SJSA1 (cell line): ENCODE measurements at regions not wholly inside any gene's neighbourhood (a gene's known extent, or its start where the extent isn't known, plus 50 kb on each side); places are given as distances from the start of the nearest gene placed in this dataset.
"Not testable (repeated sequence)": the region's sequence is repeated elsewhere in the genome, so short reads cannot be mapped to it uniquely, and the experiment has no call there.

Source experiments
- DNase-seq, 2 experiments: peaks; one replicate each; pipeline ENCODE4 v3.0.0-alpha.2; 2015 to 2020; ENCODE audit warnings: low spot score in 2 of 2, low read depth in 1 of 2
- H3K27ac ChIP-seq: fragments of 250-450 bp; sonication (Bioruptor Pico); 2 replicates; pipeline ENCODE4 v1.5.1; 2020; ENCODE audit warnings: mild to moderate bottlenecking, moderate library complexity
- H3K27me3 ChIP-seq: fragments of 250-450 bp; sonication (Bioruptor Pico); replicated peaks from 2 replicates; pipeline ENCODE4 v1.5.1; 2020; ENCODE audit warnings: mild to moderate bottlenecking, moderate library complexity
- H3K36me3 ChIP-seq: fragments of 250-450 bp; sonication (Bioruptor Pico); 2 replicates; pipeline ENCODE4 v1.5.1; 2020; ENCODE audit warnings: mild to moderate bottlenecking
- H3K4me1 ChIP-seq: fragments of 250-450 bp; sonication (Bioruptor Pico); replicated peaks from 2 replicates; pipeline ENCODE4 v1.6.1; 2021; ENCODE audit warnings: mild to moderate bottlenecking
- H3K4me3 ChIP-seq: fragments of 250-450 bp; sonication (Bioruptor Pico); 2 replicates; pipeline ENCODE4 v1.5.1; 2020; ENCODE audit warnings: mild to moderate bottlenecking
- H3K9me3 ChIP-seq: fragments of 250-450 bp; sonication (Bioruptor Pico); replicated peaks from 2 replicates; pipeline ENCODE4 v1.5.1; 2020; ENCODE audit warnings: mild to moderate bottlenecking

DNA sequence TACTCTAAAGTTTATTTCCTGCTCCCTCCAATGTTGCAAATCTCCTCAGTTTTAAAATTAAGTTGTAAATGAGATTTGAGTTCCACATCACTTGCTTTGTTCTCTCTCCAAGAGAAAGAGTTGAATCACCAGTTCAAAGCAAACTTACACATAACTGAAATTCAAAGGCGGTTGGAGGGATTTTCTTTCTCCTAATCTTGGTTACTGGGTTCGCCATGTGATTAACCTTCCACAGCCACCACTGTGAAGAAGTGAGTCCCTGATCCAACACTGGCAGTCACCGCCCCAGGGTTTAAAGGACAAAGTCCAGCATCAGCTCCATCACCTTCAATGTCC is 247.1 kb downstream of the MYCN start:
- Histone ChIP-seq H3K9me3 (no peaks in the 10 kb centered on the region), H3K36me3 (no peaks in the 10 kb centered on the region), H3K27me3 (no peaks in the 10 kb centered on the region), H3K4me1 (no peaks in the 10 kb centered on the region), H3K4me3 (no peak overlapping the region), H3K27ac (no peak overlapping the region)
- DNase-seq: no peak

DNA sequence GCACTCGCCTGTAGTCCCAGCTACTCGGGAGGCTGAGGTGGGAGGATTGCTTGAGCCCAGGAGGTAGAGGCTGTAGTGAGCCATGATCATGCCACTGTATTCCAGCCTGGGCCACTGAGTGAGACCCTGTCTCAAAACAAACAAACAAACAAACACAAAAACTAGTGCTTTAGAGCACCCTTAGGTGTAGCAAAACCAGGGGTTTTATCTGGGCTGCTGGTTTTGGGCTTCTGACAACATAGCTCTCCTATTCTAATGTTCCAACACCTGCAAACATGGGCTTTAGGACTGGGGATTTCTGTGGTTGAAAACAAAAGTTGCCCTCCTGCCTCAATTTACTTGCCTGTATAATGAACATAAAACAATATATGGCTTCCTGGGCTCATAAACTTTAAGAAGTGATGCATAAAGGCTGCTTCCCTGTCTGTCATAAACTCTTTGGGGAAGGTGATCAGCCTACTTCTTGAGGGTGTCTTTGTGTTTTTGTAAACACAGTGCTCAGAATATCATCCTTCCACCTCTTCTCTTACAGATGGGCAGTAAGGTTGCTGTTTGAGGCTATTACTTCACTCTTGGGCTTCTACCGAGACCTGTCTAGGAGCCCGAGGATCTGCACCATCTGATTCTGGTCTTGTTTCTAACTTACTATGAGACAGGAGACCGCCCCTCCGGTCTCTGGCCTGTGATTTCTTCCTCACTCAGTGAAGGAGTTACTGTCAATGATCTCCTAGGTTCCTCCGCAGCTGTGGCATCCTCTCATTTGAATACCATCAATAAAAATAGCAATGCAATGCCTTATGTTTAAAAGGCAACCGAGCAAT is 246.5 kb downstream of the MYCN start:
- Histone ChIP-seq H3K36me3 (no peaks in the 10 kb centered on the region), H3K27ac (no peak overlapping the region), H3K9me3 (no peaks in the 10 kb centered on the region), H3K4me3 (no peak overlapping the region), H3K4me1 (no peaks in the 10 kb centered on the region), H3K27me3 (no peaks in the 10 kb centered on the region)
- no peak for DNase-seq

DNA sequence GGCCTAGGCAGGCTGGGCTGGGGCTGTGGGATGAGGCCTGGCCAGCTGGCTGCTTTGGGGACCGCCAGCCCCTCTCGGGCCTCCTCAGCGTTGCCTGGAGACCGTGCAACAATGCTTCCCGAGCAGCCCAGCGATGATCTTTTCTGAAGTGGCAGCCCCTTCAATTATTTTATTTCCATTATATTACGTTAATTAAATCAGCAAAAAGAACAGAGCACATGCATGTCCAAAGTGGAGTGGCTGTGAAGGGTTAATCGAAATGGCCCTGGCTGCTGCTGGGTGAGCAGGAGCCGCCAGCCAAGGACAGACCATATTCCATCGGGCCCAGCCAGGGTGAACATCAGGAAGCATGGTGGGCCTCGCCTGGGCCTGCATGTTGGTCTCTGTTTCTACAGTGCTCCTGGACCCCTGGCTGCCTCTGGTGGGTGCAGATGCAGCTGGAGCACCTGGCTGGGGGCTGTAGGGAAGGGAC is 245.5 kb downstream of the MYCN start:
- no peaks in the 10 kb centered on the region for H3K9me3 ChIP-seq
- no peaks in the 10 kb centered on the region for H3K36me3 ChIP-seq
- DNase-seq: no peak

DNA sequence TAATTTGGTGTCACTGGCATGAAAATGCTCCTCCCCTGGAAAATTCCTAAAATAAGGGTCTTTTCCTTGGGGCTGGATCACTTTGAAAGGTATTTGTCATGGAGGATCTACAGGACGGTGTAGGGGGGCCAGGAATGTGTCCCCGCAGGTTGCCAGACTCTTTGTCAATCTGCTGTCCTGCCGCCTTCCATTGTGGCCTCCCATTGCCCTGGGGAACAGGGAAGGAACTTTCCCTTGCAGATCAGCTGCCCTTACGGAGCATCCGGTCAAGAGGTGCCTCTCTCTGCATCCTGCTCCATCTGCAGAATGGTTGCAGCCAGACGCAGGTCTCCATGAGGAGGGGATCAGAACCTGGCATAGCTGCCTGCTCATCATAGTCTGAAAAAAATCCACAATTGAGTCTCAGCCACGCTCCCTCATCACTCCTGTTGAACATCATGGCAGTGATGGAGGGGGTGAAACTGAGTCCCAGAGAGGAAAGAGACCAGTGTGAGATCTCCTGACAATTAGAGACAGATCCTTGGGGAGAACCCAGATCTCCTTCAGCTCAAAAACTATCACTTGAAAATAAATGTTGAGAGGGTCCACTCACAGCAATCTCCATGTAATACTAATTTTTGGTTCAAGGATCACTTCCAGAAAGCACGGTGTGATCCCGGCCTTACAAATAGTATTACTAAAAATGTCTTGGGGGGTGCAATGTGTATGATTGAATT is 244.8 kb downstream of the MYCN start:
- Histone ChIP-seq H3K27me3 (no peaks in the 10 kb centered on the region), H3K36me3 (no peaks in the 10 kb centered on the region), H3K9me3 (no peaks in the 10 kb centered on the region), H3K27ac (no peak overlapping the region), H3K4me3 (no peak overlapping the region), H3K4me1 (no peaks in the 10 kb centered on the region)
- DNase-seq: no peak

More for the DNA sequence above, 245.5 kb downstream of the MYCN start:
- no peaks in the 10 kb centered on the region for H3K4me1 ChIP-seq
- no peaks in the 10 kb centered on the region for H3K27me3 ChIP-seq
- no peak overlapping the region for H3K27ac ChIP-seq
- no peak overlapping the region for H3K4me3 ChIP-seq

DNA sequence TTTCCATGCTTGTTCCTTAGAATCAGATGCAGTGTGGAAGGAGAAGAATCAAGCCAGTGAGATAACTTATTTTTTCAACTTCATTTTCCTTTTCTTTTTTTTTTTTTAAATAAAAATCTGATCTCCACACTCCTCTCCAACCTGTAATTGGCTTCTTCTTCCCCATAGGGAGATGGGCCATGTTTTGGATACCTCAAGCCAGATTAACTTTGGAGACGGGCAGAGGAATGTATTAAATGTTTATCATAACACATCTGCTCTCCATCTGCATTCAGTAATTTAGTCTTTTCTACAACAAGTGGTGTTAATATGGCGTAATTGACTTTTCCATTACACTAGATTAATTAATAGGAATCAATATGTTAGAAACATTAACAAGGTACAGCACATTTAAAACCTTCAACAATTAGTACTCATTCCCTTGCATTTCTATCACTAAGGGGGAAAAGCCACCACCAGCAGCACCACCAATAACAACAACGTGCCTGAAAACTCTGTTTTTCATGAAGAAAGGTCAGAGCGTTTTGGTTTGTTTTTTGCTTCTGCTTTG is 244.1 kb downstream of the MYCN start:
- H3K36me3 ChIP-seq: no peaks in the 10 kb centered on the region
- H3K4me1 ChIP-seq: no peaks in the 10 kb centered on the region
- no peaks in the 10 kb centered on the region for H3K27me3 ChIP-seq
- no peaks in the 10 kb centered on the region for H3K9me3 ChIP-seq
- H3K4me3 ChIP-seq: no peak overlapping the region
- DNase-seq: no peak
- no peak overlapping the region for H3K27ac ChIP-seq

DNA sequence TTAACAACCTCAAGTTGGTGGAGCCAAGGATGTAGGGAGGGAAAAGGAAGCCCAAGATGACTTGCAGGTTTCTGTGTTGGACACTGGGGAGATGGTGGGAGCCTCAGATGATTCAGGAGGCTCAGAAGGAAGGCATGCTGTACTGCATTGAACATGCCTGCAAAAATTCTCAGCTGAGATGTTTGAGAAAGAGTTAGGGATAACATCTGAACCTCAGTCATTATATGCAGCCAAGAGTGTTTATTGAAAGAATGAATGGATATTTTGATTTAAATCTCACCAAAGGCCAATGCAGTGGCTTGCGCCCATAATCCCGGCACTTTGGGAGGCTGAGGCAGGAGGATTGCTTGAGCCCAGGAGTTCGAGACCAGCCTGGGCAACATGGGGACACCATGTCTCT is 243.0 kb downstream of the MYCN start:
- H3K4me1 ChIP-seq: no peaks in the 10 kb centered on the region
- H3K27me3 ChIP-seq: no peaks in the 10 kb centered on the region
- H3K4me3 ChIP-seq: no peak overlapping the region
- no peaks in the 10 kb centered on the region for H3K9me3 ChIP-seq
- no peaks in the 10 kb centered on the region for H3K36me3 ChIP-seq
- DNase-seq: no peak
- no peak overlapping the region for H3K27ac ChIP-seq

DNA sequence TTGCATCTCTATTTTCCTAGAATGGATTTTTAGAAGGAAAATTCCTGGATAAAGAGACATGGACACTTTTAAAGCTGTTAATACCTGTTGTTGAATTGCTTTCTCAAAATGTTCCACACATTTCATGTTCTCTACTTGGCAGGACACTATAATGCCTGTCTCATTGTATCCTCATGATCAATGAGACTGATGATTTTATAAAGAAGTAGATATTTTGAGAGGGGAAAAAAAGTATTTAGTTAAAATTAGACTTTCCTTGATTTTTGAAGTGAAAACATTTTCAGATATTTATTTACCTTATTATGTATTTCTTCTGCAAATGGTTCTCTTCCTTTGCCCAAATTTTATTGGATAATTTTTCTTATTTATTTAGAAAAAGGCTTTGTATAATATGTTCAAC is 242.5 kb downstream of the MYCN start:
- Histone ChIP-seq H3K27me3 (no peaks in the 10 kb centered on the region), H3K9me3 (no peaks in the 10 kb centered on the region), H3K4me3 (no peak overlapping the region), H3K27ac (no peak overlapping the region), H3K36me3 (no peaks in the 10 kb centered on the region), H3K4me1 (no peaks in the 10 kb centered on the region)
- DNase-seq: no peak

DNA sequence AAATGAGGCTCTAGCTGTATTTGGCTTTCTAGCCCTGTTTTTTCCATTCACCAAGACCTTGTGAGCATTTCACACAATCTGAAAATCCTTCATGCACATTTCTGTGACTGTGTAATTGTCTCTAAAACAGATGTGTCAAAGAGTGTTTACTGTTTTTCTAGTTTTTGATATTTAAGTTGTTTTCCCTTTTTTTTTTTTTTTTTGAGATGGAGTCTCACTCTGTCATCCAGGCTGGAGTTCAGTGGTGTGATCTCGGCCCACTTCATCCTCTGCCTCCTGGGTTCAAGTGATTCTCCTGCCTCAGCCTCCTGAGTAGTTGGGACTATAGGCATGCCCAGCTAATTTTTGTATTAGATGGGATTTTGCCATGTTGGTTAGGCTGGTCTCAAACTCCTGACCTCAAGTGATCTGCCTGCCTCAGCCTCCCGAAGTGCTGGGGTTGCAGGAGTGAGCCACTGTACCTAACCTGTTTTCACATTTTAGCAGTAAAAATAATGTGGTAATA is 242.0 kb downstream of the MYCN start:
- H3K9me3 ChIP-seq, H3K27me3 ChIP-seq, DNase-seq, H3K36me3 ChIP-seq, H3K4me1 ChIP-seq, H3K4me3 ChIP-seq, H3K27ac ChIP-seq: not testable (repeated sequence)

DNA sequence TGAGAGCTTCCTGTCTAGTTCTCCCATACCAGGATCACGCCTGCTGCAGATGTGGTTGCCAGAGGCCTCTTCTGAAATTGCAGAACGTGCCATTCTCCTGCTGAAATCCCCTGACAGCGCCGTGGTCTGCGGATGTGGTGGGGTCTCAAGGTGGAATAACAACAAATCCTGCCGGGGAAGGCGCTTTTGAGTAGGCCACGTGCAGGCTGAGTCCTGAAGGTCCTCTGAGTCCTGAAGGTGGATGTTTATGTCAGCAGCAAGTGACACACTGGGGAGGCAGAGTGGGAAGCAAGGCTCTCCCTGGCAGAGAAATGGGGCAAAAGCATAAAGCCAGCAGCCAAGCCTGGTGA is 241.4 kb downstream of the MYCN start:
- H3K27ac ChIP-seq: no peak overlapping the region
- H3K9me3 ChIP-seq: no peaks in the 10 kb centered on the region
- H3K27me3 ChIP-seq: no peaks in the 10 kb centered on the region
- no peak for DNase-seq
- H3K36me3 ChIP-seq: no peaks in the 10 kb centered on the region
- no peaks in the 10 kb centered on the region for H3K4me1 ChIP-seq
- no peak overlapping the region for H3K4me3 ChIP-seq

DNA sequence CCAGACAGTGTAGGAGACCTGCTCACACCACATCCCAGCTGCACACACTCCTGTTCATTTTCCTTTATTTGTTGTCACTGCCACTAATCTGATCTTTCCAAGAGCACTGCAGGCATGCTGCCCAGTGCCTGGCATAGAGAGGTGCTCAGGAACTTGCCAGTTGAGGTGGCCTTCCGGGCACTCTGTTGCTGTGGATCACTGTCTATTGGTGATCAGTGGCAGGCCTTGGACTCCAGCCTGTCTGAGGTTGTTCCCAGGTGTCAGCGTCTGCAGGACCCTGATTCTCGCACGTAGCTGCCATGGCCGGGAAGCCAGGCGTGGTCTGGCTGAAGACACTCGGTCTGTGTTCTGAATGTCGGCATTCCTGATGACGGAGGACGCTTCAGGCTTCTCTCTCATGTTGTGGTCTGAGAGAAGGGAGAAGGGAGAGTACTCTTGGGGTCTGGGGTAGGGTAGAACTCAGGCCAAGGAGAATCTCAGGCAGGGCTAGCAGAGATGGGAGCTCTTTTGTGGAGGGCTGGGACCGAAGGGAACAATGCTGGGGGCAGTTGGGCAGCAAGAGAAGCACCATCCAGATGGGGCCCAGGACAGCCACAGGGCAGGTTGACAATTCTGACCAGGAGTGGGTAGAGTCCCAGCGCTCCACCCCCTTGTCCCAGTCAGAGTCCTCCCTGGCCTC is 240.9 kb downstream of the MYCN start:
- no peaks in the 10 kb centered on the region for H3K27me3 ChIP-seq
- H3K4me3 ChIP-seq: no peak overlapping the region
- no peak for DNase-seq
- no peaks in the 10 kb centered on the region for H3K4me1 ChIP-seq
- no peak overlapping the region for H3K27ac ChIP-seq
- no peaks in the 10 kb centered on the region for H3K36me3 ChIP-seq
- no peaks in the 10 kb centered on the region for H3K9me3 ChIP-seq

DNA sequence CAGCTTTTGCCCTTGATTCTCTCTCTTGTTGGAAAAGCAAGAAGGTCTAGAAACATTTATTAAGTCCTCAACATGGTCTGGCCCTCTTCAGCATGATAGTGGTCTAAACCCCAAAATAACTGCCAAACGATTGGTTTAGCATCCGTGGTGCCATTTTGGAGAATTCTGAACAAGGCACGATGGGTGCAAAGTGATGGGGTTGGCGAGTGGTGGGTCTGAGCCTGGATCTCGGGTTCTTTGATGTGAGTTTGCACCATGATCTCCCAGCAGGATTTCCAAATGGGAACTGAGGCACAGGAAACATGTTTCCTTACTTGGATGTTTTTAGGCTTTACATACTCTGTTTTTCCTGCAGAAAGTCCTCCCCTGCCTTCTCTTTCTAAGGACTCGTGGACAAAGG is 240.3 kb downstream of the MYCN start:
- Histone ChIP-seq H3K36me3 (no peaks in the 10 kb centered on the region), H3K27me3 (no peaks in the 10 kb centered on the region), H3K27ac (no peak overlapping the region), H3K4me1 (no peaks in the 10 kb centered on the region), H3K9me3 (no peaks in the 10 kb centered on the region), H3K4me3 (no peak overlapping the region)
- no peak for DNase-seq

DNA sequence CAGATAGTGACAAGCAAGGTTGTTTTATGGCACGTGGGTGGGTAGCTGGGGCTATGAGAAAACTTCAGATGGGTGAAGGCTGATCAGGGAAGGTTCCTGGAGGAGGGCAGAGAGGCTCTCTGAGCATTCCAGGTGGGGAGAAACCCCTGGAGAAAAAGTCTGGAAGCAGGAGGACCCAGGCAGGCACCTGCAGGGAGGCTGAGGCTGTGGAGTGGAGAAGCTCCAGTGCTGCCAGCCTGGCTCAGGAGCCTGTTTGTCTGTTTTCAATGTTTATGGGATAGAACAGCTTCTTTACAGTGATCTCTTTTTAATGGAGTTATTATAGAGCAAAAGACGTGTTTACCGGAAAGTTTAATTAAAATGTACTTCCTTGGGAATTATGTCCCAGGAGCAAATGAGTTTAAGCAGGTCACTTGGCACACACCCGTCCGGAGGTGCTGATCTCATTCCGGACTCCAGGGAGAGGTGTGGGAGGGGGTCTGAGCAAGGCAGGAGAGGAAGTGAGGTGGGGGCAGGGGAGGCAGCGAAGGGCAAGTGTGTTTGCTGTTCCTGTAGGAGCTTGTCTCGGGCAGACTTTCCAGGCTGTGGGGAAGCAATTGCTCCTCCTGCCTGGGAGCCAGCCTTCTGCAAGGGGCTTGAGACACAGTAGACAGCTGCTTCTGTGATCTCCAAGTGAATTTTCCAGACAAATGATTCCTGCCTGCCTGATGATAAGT is 239.5 kb downstream of the MYCN start:
- Histone ChIP-seq H3K9me3 (no peaks in the 10 kb centered on the region), H3K27ac (no peak overlapping the region), H3K36me3 (no peaks in the 10 kb centered on the region), H3K4me1 (no peaks in the 10 kb centered on the region), H3K27me3 (no peaks in the 10 kb centered on the region), H3K4me3 (no peak overlapping the region)
- DNase-seq: no peak

DNA sequence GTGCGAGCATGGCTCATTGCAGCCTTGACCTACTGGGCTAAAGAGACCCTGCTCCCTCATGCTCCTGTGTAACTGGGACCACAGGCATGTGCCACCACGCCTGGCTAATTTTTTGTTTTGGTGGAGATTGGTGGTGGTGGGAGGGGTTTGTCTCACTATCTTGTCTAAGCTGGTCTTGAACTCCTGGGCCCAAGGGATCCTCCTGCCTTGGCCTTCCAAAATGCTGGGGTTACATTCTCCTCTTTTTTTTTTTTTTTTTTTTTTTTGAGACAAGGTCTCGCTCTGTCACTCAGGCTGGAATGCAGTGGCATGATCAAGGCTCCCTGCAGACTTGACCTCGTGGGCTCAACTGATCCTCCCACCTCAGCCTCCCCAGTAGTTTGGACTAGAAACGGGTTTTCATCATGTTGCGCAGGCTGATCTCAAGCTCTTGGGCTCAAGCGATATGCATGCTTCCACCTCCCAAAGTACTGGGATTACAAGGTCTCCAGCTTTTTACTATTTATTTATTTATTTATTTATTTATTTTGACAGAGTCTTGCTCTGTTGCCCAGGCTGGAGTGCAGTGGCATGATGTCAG is 238.3 kb downstream of the MYCN start:
- no peak overlapping the region for H3K27ac ChIP-seq
- H3K4me3 ChIP-seq: no peak overlapping the region
- H3K4me1 ChIP-seq: no peaks in the 10 kb centered on the region
- H3K36me3 ChIP-seq: no peaks in the 10 kb centered on the region
- H3K9me3 ChIP-seq: no peaks in the 10 kb centered on the region
- H3K27me3 ChIP-seq: no peaks in the 10 kb centered on the region
- DNase-seq: no peak
